ENCODE measurements at regions not wholly inside any gene's neighbourhood (a gene's known extent, or its start where the extent isn't known, plus 50 kb on each side); places are given as distances from the start of the nearest gene placed in this dataset.

- Histone ChIP-seq H4K20me1 (ENCODE audit: insufficient read depth, low read length) (no peaks in the 10 kb centered on the region), H3K4ac (ENCODE audit: low read depth, low read length) (no peak overlapping the region), H2AK9ac (replicated peaks; ENCODE audit: low read depth, low read length, poor library complexity) (no peak overlapping the region), H4K5ac (ENCODE audit: low read depth, low read length) (no peak overlapping the region), H3K23ac (ENCODE audit: low read depth, low read length) (no peak overlapping the region), H3K14ac (replicated peaks; ENCODE audit: low read depth, low read length) (no peak overlapping the region), H4K91ac (ENCODE audit: insufficient read depth, low read depth, low read length) (no peak overlapping the region), H2BK120ac (ENCODE audit: low read depth, low read length) (no peak overlapping the region), H3K4me2 (ENCODE audit: low read depth, low read length) (no peak overlapping the region), H3K4me1 (ENCODE audit: control insufficient read depth, insufficient read depth, low read length) (no peaks in the 10 kb centered on the region), H3K4me3 (ENCODE audit: insufficient read depth, low read depth, low read length) (no peak overlapping the region), H3K18ac (ENCODE audit: low read depth, low read length) (no peak overlapping the region), H3K27me3 (ENCODE audit: control insufficient read depth, insufficient read depth, low read length) (peaks cover 28% of the 10 kb centered on the region), H3K56ac (ENCODE audit: extremely low read depth, insufficient read depth, low read length) (no peak overlapping the region), H3K79me1 (ENCODE audit: low read depth in 1 of 2, low read length in 2 of 2) (no peaks in the 10 kb centered on the region), H3K9me1 (ENCODE audit: insufficient read depth, low read length) (no peaks in the 10 kb centered on the region), H2BK15ac (ENCODE audit: low read depth, low read length) (no peak overlapping the region), H2AK5ac (ENCODE audit: low read depth, low read length) (no peak overlapping the region), H3K27ac (ENCODE audit: insufficient read depth, low read length) (no peak overlapping the region), H2BK5ac (ENCODE audit: low read depth, low read length, poor library complexity, severe bottlenecking) (no peak overlapping the region), H3K36me3 (ENCODE audit: control insufficient read depth, insufficient read depth, low read length) (no peaks in the 10 kb centered on the region), H3K9me3 (ENCODE audit: control insufficient read depth, insufficient read depth, low read length) (no peaks in the 10 kb centered on the region), H4K8ac (ENCODE audit: low read depth in 2 of 2, low read length in 2 of 2) (no peak overlapping the region), H2BK20ac (ENCODE audit: low read depth, low read length) (no peak overlapping the region), H3K9ac (ENCODE audit: low read depth, low read length) (no peak overlapping the region), H2AFZ (replicated peaks; ENCODE audit: low read length, poor library complexity) (no peak overlapping the region)
- DNase-seq (no peak), ATAC-seq (ENCODE audit: low read depth) (no peak)
- TF ChIP-seq MXI1 (IDR thresholded peaks at IDR 0.05; ENCODE audit: borderline replicate concordance, low read depth, low read length): no peak
- TF ChIP-seq ELK1 (IDR thresholded peaks at IDR 0.05; ENCODE audit: borderline replicate concordance, low read depth, low read length): no peak
- no peak for TF ChIP-seq MAZ (IDR thresholded peaks at IDR 0.05; ENCODE audit: borderline replicate concordance, low read depth, low read length)
- TF ChIP-seq USF2 (IDR thresholded peaks at IDR 0.05; ENCODE audit: low read depth, low read length): no peak
- TF ChIP-seq RFX5 (IDR thresholded peaks at IDR 0.05; ENCODE audit: low read depth, low read length): no peak
- TF ChIP-seq SMC3 (IDR thresholded peaks at IDR 0.05; ENCODE audit: low read depth, low read length): no peak
- TF ChIP-seq CHD1 (IDR thresholded peaks at IDR 0.05; ENCODE audit: low read depth, low read length): no peak
- TF ChIP-seq NFE2L2 (IDR thresholded peaks at IDR 0.05; ENCODE audit: low read depth, low read length): no peak
- TF ChIP-seq RCOR1 (IDR thresholded peaks at IDR 0.05; ENCODE audit: insufficient replicate concordance, low read length): no peak
- TF ChIP-seq FOS (IDR thresholded peaks at IDR 0.05; ENCODE audit: low read depth, low read length): no peak
- TF ChIP-seq BHLHE40 (IDR thresholded peaks at IDR 0.05; ENCODE audit: low read depth, low read length): no peak
- TF ChIP-seq POLR2A (IDR thresholded peaks at IDR 0.05; ENCODE audit: low read depth, low read length): no peak
- intact Hi-C loops (cut with micrococcal nuclease): no loop called here
- ChIA-PET POLR2A (ENCODE audit: unreplicated experiment) (no interaction called here), CTCF (no interaction called here)
- in situ Hi-C loops (cut with MboI; ENCODE audit: low sequenced_read_pairs): no loop called here
- no CpG with 5 or more reads among the region's 2 CpGs for WGBS, 2 experiments (ENCODE audit: extremely low coverage in 2 of 2, insufficient read length in 1 of 2)
- no TSS peak for BruUV-seq (replicated peaks)
- dilution Hi-C loops (cut with HindIII; ENCODE audit: low sequenced_read_pairs, unreplicated experiment): no loop called here
Measured at GRCh38 chr1:112320058-112320457, 76.0 kb upstream of the CTTNBP2NL start.
